ENCODE measurements at regions not wholly inside any gene's neighbourhood (a gene's known extent, or its start where the extent isn't known, plus 50 kb on each side); places are given as distances from the start of the nearest gene placed in this dataset.

- Histone ChIP-seq H3K9me3 (no peaks in the 10 kb centered on the region), H3K4me1 (no peaks in the 10 kb centered on the region), H3K27ac (no peak overlapping the region), H3K4me3 (no peak overlapping the region), H3K27me3 (no peaks in the 10 kb centered on the region), H3K36me3 (no peaks in the 10 kb centered on the region)
- TF ChIP-seq CTCF (IDR thresholded peaks at IDR 0.05) = no peak
- intact Hi-C loops (cut with DNase I; ENCODE audit: low total_unique reads) = no loop called here
- no peak for DNase-seq
Observed at GRCh38 chr13:105703843-105704242, 831.6 kb downstream of the EFNB2 start.

GRCh38 chr13:105702441-105702840, 833.0 kb downstream of the EFNB2 start:
- Histone ChIP-seq H3K27me3 (no peaks in the 10 kb centered on the region), H3K4me1 (no peaks in the 10 kb centered on the region), H3K4me3 (no peak overlapping the region), H3K36me3 (no peaks in the 10 kb centered on the region), H3K9me3 (no peaks in the 10 kb centered on the region), H3K27ac (no peak overlapping the region)
- no peak for TF ChIP-seq CTCF (IDR thresholded peaks at IDR 0.05)
- no peak for DNase-seq
- intact Hi-C loops (cut with DNase I; ENCODE audit: low total_unique reads) = no loop called here

GRCh38 chr13:105692769-105693168, 842.7 kb downstream of the EFNB2 start:
- Histone ChIP-seq H3K27me3 (no peaks in the 10 kb centered on the region), H3K36me3 (no peaks in the 10 kb centered on the region), H3K4me3 (no peak overlapping the region), H3K27ac (no peak overlapping the region), H3K4me1 (no peaks in the 10 kb centered on the region), H3K9me3 (no peaks in the 10 kb centered on the region)
- TF ChIP-seq CTCF (IDR thresholded peaks at IDR 0.05) = no peak
- DNase-seq = no peak
- intact Hi-C loops (cut with DNase I; ENCODE audit: low total_unique reads) = no loop called here

GRCh38 chr13:105684216-105684615, 851.2 kb downstream of the EFNB2 start:
- Histone ChIP-seq H3K4me1 (no peaks in the 10 kb centered on the region), H3K4me3 (no peak overlapping the region), H3K36me3 (no peaks in the 10 kb centered on the region), H3K27ac (no peak overlapping the region), H3K9me3 (no peaks in the 10 kb centered on the region), H3K27me3 (no peaks in the 10 kb centered on the region)
- no peak for TF ChIP-seq CTCF (IDR thresholded peaks at IDR 0.05)
- intact Hi-C loops (cut with DNase I; ENCODE audit: low total_unique reads) = no loop called here
- DNase-seq = no peak

- H3K4me1 ChIP-seq = no peaks in the 10 kb centered on the region
- TF ChIP-seq CTCF (IDR thresholded peaks at IDR 0.05) = no peak
Observed at GRCh38 chr13:105679838-105680237, 855.6 kb downstream of the EFNB2 start.

GRCh38 chr13:105678072-105678471, 857.4 kb downstream of the EFNB2 start:
- intact Hi-C loops (cut with DNase I; ENCODE audit: low total_unique reads) = no loop called here
- H3K36me3 ChIP-seq = no peaks in the 10 kb centered on the region

More at GRCh38 chr13:105679838-105680237, 855.6 kb downstream of the EFNB2 start:
- no peaks in the 10 kb centered on the region for H3K36me3 ChIP-seq
- H3K4me3 ChIP-seq = no peak overlapping the region
- intact Hi-C loops (cut with DNase I; ENCODE audit: low total_unique reads) = no loop called here
- H3K27me3 ChIP-seq = no peaks in the 10 kb centered on the region
- H3K9me3 ChIP-seq = no peaks in the 10 kb centered on the region
- no peak for DNase-seq
- H3K27ac ChIP-seq = no peak overlapping the region

More at GRCh38 chr13:105678072-105678471, 857.4 kb downstream of the EFNB2 start:
- H3K27me3 ChIP-seq = no peaks in the 10 kb centered on the region
- DNase-seq = no peak
- H3K4me1 ChIP-seq = no peaks in the 10 kb centered on the region
- no peak for TF ChIP-seq CTCF (IDR thresholded peaks at IDR 0.05)
- no peak overlapping the region for H3K4me3 ChIP-seq
- no peak overlapping the region for H3K27ac ChIP-seq
- no peaks in the 10 kb centered on the region for H3K9me3 ChIP-seq
